Keratinocyte (primary cell): ENCODE measurements at regions not wholly inside any gene's neighbourhood (a gene's known extent, or its start where the extent isn't known, plus 50 kb on each side); places are given as distances from the start of the nearest gene placed in this dataset.

Experiments
- DNase-seq: peaks from one replicate; pipeline ENCODE4 v3.0.0-alpha.2; 2011; ENCODE audit warnings: low read depth, missing footprints, low spot score
- FAIRE-seq: peaks from 2 replicates; lab custom pipeline; 2011; peaks lifted over from hg19 to GRCh38; lab: Jason Lieb, UNC
- H2AFZ ChIP-seq: 2 replicates; pipeline ENCODE4 v1.6.0; 2012; ENCODE audit warnings: low read length, control low read depth, inconsistent platforms; ENCODE audit not compliant: control insufficient read depth
- H3K27ac ChIP-seq: 2 replicates; pipeline ENCODE4 v1.5.1; 2011; ENCODE audit warnings: low read length; ENCODE audit not compliant: control insufficient read depth, insufficient read depth
- H3K27me3 ChIP-seq: 3 replicates; pipeline ENCODE4 v1.6.0; 2011; ENCODE audit warnings: low read length; ENCODE audit not compliant: control insufficient read depth, insufficient read depth; ENCODE audit errors: extremely low read depth
- H3K36me3 ChIP-seq, 2 experiments: 2 replicates in 1 of 2; 3 replicates in 1 of 2; pipeline ENCODE4 v1.5.1; 2011; ENCODE audit warnings: low read length in 2 of 2, mild to moderate bottlenecking in 1 of 2; ENCODE audit not compliant: control insufficient read depth in 2 of 2, insufficient read depth in 2 of 2; ENCODE audit errors: extremely low read depth in 1 of 2
- H3K4me1 ChIP-seq: 3 replicates; pipeline ENCODE4 v1.5.1; 2011; ENCODE audit warnings: low read length; ENCODE audit not compliant: control insufficient read depth, insufficient read depth; ENCODE audit errors: extremely low read depth
- H3K4me2 ChIP-seq: 3 replicates; pipeline ENCODE4 v1.6.0; 2011; ENCODE audit warnings: low read depth, low read length; ENCODE audit not compliant: control insufficient read depth, insufficient read depth; ENCODE audit errors: extremely low read depth
- H3K4me3 ChIP-seq, 3 experiments: fragments of 200-600 bp in 1 of 3; sonication (generic) in 1 of 3; 2 replicates in 2 of 3; 3 replicates in 1 of 3; pipeline ENCODE4 v1.5.1; 2011 to 2016; ENCODE audit warnings: low read length in 3 of 3, mild to moderate bottlenecking in 3 of 3, control low read depth in 2 of 3, inconsistent platforms in 1 of 3, low read depth in 1 of 3, mixed read lengths in 1 of 3, mixed run types in 1 of 3, moderate library complexity in 1 of 3; ENCODE audit not compliant: control insufficient read depth in 2 of 3, insufficient read depth in 2 of 3; ENCODE audit errors: extremely low read depth in 1 of 3
- H3K79me2 ChIP-seq: 2 replicates; pipeline ENCODE4 v1.6.0; 2012; ENCODE audit warnings: low read length; ENCODE audit not compliant: control insufficient read depth, insufficient read depth
- H3K9ac ChIP-seq: 3 replicates; pipeline ENCODE4 v1.6.0; 2011; ENCODE audit warnings: low read length; ENCODE audit not compliant: control insufficient read depth, insufficient read depth; ENCODE audit errors: extremely low read depth
- H3K9me1 ChIP-seq: 3 replicates; pipeline ENCODE4 v1.6.0; 2011; ENCODE audit warnings: low read length; ENCODE audit not compliant: control insufficient read depth, insufficient read depth; ENCODE audit errors: extremely low read depth
- H3K9me3 ChIP-seq: 2 replicates; pipeline ENCODE4 v1.5.1; 2012; ENCODE audit warnings: low read depth, low read length; ENCODE audit not compliant: control insufficient read depth
- H4K20me1 ChIP-seq: 3 replicates; pipeline ENCODE4 v1.6.0; 2011; ENCODE audit warnings: low read length; ENCODE audit not compliant: control insufficient read depth, insufficient read depth; ENCODE audit errors: extremely low read depth
- EZH2 ChIP-seq: IDR thresholded peaks from one replicate; pipeline ENCODE4 v1.6.1; 2012; ENCODE audit warnings: inconsistent platforms, mild to moderate bottlenecking, low read length, moderate library complexity
- dilution Hi-C: fragments of 300-500 bp; cut with MboI; formaldehyde crosslinking; loops from one replicate; pipeline ENCODE4 v1.7.0; 2020; ENCODE audit warnings: low sequenced_read_pairs; ENCODE audit not compliant: extremely low pct_ligation_motif_present
- TF ChIP-seq, protein P1 (sequence below), 3 experiments: IDR thresholded peaks in 1 of 3; conservative IDR thresholded peaks in 1 of 3; optimal IDR thresholded peaks in 1 of 3; 2 replicates in 2 of 3; 3 replicates in 1 of 3; pipeline versions ENCODE3 to v1.5.1; 2011; ENCODE audit warnings: low read length in 3 of 3, mild to moderate bottlenecking in 3 of 3, moderate library complexity in 2 of 3, control low read depth in 1 of 3, inconsistent platforms in 1 of 3; ENCODE audit not compliant: insufficient read depth in 2 of 3; ENCODE audit errors: extremely low read depth in 1 of 3

DNA sequence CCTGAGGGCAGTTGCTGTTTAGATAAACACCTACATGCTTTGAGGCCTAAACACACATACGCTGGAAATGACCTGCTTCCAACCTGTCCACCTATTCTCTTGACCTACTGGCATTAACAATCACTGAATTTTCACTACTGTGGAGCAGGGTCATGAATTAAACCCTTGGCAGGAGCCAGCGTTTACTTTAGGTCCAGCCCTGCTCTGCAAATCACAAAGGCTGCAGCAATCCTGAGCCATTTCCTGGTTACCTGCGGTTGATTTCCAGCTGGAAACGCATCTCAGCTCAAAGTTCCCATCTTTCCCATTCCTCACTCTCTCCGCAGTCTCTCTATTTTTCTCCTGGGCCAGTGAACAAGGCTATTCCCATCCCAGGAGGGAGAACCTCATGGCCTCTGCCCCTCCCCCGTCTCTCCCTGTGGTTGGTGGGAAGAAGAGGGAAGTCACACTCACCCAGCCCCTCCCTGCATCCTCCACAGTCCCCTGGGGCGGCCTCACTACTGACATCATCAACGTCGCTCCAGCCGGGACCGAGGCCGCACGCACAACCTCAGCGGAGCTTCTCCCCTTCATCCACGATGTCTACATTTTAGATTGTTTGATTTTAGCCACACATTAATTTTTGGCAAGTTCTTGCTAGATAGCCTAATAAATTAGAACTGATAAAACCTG lies 84.5 kb upstream of the SNTG2 start:
- H3K9ac ChIP-seq = no peak overlapping the region
- no peaks in the 10 kb centered on the region for H3K9me3 ChIP-seq
- H3K4me3 ChIP-seq = no peak overlapping the region
- H3K9me1 ChIP-seq = no peaks in the 10 kb centered on the region
- no peaks in the 10 kb centered on the region for H3K4me1 ChIP-seq
- DNase-seq (no peak), FAIRE-seq (no peak)
- no peak overlapping the region for H3K27ac ChIP-seq
- no peak overlapping the region for H2AFZ ChIP-seq
- no peaks in the 10 kb centered on the region for H3K27me3 ChIP-seq
- H3K4me2 ChIP-seq = no peak overlapping the region
- no peak for TF ChIP-seq EZH2
- H3K36me3 ChIP-seq = no peaks in the 10 kb centered on the region
- dilution Hi-C loops = no loop called here
- H3K79me2 ChIP-seq = no peaks in the 10 kb centered on the region
- no peaks in the 10 kb centered on the region for H4K20me1 ChIP-seq

DNA sequence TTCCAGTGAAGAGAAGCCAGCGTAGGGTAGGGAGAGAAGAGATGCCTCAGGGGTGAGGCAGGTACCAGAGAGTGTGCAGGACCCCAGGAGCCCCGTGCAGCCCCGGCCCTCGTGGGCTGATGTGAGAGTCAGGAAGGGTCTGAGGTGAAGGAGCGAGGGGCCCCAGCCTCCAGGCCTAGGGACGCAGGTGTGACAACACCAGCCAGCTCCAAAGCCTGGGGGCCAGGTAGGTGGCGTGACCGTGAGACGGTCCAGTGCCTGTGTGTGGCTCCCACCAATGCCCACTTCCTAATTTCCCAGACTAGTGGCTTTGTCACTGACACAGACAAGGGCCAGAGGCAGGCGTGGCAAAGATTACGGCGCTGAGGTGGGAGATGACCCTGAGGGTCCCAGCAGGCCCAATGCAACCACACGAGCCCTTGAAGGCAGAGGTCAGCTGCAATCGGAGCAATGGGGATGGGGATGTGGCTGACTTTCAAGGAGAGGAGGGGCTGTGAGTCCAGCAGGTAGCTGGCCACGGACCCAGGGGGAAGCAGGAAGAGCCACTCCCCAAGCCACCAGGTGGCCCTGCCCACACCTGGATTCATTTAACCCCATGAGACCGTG lies 86.0 kb upstream of the SNTG2 start:
- Histone ChIP-seq H2AFZ (no peak overlapping the region), H3K79me2 (no peaks in the 10 kb centered on the region), H3K36me3 (no peaks in the 10 kb centered on the region), H3K27ac (no peak overlapping the region), H3K9me3 (no peaks in the 10 kb centered on the region), H3K27me3 (no peaks in the 10 kb centered on the region), H3K4me2 (no peak overlapping the region), H3K4me3 (no peak overlapping the region), H3K9me1 (no peaks in the 10 kb centered on the region), H3K4me1 (no peaks in the 10 kb centered on the region), H4K20me1 (no peaks in the 10 kb centered on the region), H3K9ac (no peak overlapping the region)
- no peak for DNase-seq
- TF ChIP-seq, protein P1, sequence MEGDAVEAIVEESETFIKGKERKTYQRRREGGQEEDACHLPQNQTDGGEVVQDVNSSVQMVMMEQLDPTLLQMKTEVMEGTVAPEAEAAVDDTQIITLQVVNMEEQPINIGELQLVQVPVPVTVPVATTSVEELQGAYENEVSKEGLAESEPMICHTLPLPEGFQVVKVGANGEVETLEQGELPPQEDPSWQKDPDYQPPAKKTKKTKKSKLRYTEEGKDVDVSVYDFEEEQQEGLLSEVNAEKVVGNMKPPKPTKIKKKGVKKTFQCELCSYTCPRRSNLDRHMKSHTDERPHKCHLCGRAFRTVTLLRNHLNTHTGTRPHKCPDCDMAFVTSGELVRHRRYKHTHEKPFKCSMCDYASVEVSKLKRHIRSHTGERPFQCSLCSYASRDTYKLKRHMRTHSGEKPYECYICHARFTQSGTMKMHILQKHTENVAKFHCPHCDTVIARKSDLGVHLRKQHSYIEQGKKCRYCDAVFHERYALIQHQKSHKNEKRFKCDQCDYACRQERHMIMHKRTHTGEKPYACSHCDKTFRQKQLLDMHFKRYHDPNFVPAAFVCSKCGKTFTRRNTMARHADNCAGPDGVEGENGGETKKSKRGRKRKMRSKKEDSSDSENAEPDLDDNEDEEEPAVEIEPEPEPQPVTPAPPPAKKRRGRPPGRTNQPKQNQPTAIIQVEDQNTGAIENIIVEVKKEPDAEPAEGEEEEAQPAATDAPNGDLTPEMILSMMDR (optimal IDR thresholded peaks at IDR 0.05 in 1 of 3, IDR thresholded peaks at IDR 0.05 in 1 of 3, conservative IDR thresholded peaks at IDR 0.05 in 1 of 3; ENCODE audit: extremely low read depth in 1 of 3, insufficient read depth in 2 of 3, low read length in 3 of 3) = no peak
- no peak for TF ChIP-seq EZH2
- FAIRE-seq = no peak
- dilution Hi-C loops = no loop called here
